MM.1S (cell line): ENCODE measurements at regions not wholly inside any gene's neighbourhood (a gene's known extent, or its start where the extent isn't known, plus 50 kb on each side); places are given as distances from the start of the nearest gene placed in this dataset.

Experiments used
- DNase-seq: peaks from one replicate; pipeline ENCODE4 v3.0.0-alpha.2; 2015
- H2AFZ ChIP-seq: fragments of 300-600 bp; sonication (generic); 2 replicates; pipeline ENCODE4 v1.6.0; 2016; ENCODE audit warnings: antibody characterized with exemption, low read length
- H3F3A ChIP-seq: fragments of 300-600 bp; sonication (generic); 2 replicates; pipeline ENCODE4 v1.6.1; 2016; ENCODE audit warnings: mild to moderate bottlenecking, antibody characterized with exemption, low read length, moderate library complexity, mixed read lengths; ENCODE audit not compliant: insufficient read depth
- H3K27ac ChIP-seq: fragments of 300-600 bp; sonication (generic); 2 replicates; pipeline ENCODE4 v1.5.1; 2016; ENCODE audit warnings: mild to moderate bottlenecking, low read length
- H3K27me3 ChIP-seq: fragments of 300-600 bp; sonication (generic); replicated peaks from 2 replicates; pipeline ENCODE4 v1.6.0; 2016; ENCODE audit warnings: low read length; ENCODE audit not compliant: insufficient read depth
- H3K36me3 ChIP-seq: fragments of 300-600 bp; sonication (generic); replicated peaks from 2 replicates; pipeline ENCODE4 v1.6.1; 2016; ENCODE audit warnings: mild to moderate bottlenecking, low read length, mixed read lengths; ENCODE audit not compliant: insufficient read depth
- H3K4me1 ChIP-seq: fragments of 300-600 bp; sonication (generic); 2 replicates; pipeline ENCODE4 v1.6.1; 2016; ENCODE audit warnings: low read length, mixed read lengths
- H3K4me2 ChIP-seq: fragments of 300-600 bp; sonication (generic); 2 replicates; pipeline ENCODE4 v1.6.0; 2016; ENCODE audit warnings: low read depth, low read length
- H3K4me3 ChIP-seq: fragments of 300-600 bp; sonication (generic); 2 replicates; pipeline ENCODE4 v1.5.1; 2016; ENCODE audit warnings: low read length, mixed read lengths
- H3K79me2 ChIP-seq: fragments of 300-600 bp; sonication (generic); 2 replicates; pipeline ENCODE4 v1.6.1; 2016; ENCODE audit warnings: mixed run types, low read length, mixed read lengths
- H3K9ac ChIP-seq: fragments of 300-600 bp; sonication (generic); 2 replicates; pipeline ENCODE4 v1.6.1; 2016; ENCODE audit warnings: low read length, mixed read lengths
- H3K9me2 ChIP-seq: fragments of 300-600 bp; sonication (generic); replicated peaks from 2 replicates; pipeline ENCODE4 v1.6.1; 2016; ENCODE audit warnings: mild to moderate bottlenecking, low read length, mixed read lengths; ENCODE audit not compliant: insufficient read depth
- H3K9me3 ChIP-seq: fragments of 300-600 bp; sonication (generic); replicated peaks from 2 replicates; pipeline ENCODE4 v1.6.1; 2016; ENCODE audit warnings: mild to moderate bottlenecking, low read length, mixed read lengths; ENCODE audit not compliant: insufficient read depth
- H4K20me1 ChIP-seq: fragments of 300-600 bp; sonication (generic); 2 replicates; pipeline ENCODE4 v1.6.1; 2016; ENCODE audit warnings: mild to moderate bottlenecking, low read length, moderate library complexity, mixed read lengths; ENCODE audit not compliant: insufficient read depth
- EZH2 ChIP-seq: fragments of 300-600 bp; sonication (generic); optimal IDR thresholded peaks from 2 replicates; pipeline ENCODE3; 2017; ENCODE audit warnings: low read depth, mild to moderate bottlenecking, antibody characterized with exemption, low read length, mixed read lengths
- EZH2phosphoT487 ChIP-seq: fragments of 300-600 bp; sonication (generic); IDR thresholded peaks from 2 replicates; pipeline ENCODE4 v1.6.1; 2018; ENCODE audit warnings: antibody characterized with exemption, low read length
- TF ChIP-seq, protein P1 (sequence below): fragments of 300-600 bp; sonication (generic); IDR thresholded peaks from 2 replicates; pipeline ENCODE4 v1.5.1; 2016; ENCODE audit warnings: antibody characterized with exemption, low read length, mixed read lengths

GRCh38 chr3:192039593-192039992 lies 578.6 kb downstream of the PYDC2 start:
- peak overlapping the region; percentile 82 for H3K27ac ChIP-seq
- H2AFZ ChIP-seq = peak overlapping the region; percentile 55
- peaks cover 55% of the 10 kb centered on the region for H3K4me1 ChIP-seq
- H3K27me3 ChIP-seq = no peaks in the 10 kb centered on the region
- no peaks in the 10 kb centered on the region for H4K20me1 ChIP-seq
- peak overlapping the region; percentile 23; the same call in 1 of the 2 replicates for H3K9ac ChIP-seq
- peaks cover 46% of the 10 kb centered on the region for H3F3A ChIP-seq
- H3K4me2 ChIP-seq = peak overlapping the region; percentile 48
- no peaks in the 10 kb centered on the region for H3K79me2 ChIP-seq
- H3K9me2 ChIP-seq = no peaks in the 10 kb centered on the region
- no peak overlapping the region for H3K4me3 ChIP-seq
- no peaks in the 10 kb centered on the region for H3K9me3 ChIP-seq
- TF ChIP-seq EZH2phosphoT487 = no peak
- TF ChIP-seq, protein P1, sequence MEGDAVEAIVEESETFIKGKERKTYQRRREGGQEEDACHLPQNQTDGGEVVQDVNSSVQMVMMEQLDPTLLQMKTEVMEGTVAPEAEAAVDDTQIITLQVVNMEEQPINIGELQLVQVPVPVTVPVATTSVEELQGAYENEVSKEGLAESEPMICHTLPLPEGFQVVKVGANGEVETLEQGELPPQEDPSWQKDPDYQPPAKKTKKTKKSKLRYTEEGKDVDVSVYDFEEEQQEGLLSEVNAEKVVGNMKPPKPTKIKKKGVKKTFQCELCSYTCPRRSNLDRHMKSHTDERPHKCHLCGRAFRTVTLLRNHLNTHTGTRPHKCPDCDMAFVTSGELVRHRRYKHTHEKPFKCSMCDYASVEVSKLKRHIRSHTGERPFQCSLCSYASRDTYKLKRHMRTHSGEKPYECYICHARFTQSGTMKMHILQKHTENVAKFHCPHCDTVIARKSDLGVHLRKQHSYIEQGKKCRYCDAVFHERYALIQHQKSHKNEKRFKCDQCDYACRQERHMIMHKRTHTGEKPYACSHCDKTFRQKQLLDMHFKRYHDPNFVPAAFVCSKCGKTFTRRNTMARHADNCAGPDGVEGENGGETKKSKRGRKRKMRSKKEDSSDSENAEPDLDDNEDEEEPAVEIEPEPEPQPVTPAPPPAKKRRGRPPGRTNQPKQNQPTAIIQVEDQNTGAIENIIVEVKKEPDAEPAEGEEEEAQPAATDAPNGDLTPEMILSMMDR = peak; percentile 16; the same call in 1 of the 2 replicates
- peak; percentile 93 for DNase-seq
- H3K36me3 ChIP-seq = no peaks in the 10 kb centered on the region

- peak overlapping the region; percentile 13; the same call in 1 of the 2 replicates for H3K4me2 ChIP-seq
- 0 out of 2 replicates have a peak overlapping the region, but pooled peaks have one; percentile 10 for H2AFZ ChIP-seq
Measured at GRCh38 chr3:192040282-192041043, 579.5 kb downstream of the PYDC2 start.

DNA sequence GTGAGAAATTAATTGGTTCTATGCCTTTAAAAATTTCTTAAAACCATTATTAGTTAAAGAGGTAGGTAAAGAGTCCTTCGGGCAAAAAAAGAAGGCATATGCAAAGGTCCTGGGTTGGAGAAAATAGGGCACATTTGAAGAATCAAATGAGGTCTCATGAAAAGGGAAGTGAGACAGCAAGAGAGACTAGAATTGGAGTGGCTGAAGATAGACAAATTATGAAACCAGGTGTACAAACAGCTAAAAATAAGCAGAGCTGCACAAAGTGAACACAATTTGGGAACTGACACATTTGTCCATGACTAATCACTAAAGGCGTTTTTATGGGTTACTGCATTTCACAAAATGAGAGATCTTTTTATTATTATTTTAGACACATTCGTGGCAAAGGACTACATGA lies 581.2 kb downstream of the PYDC2 start:
- H3K4me3 ChIP-seq = peak overlapping the region; percentile 1; the same call in 1 of the 2 replicates
- peaks cover 55% of the 10 kb centered on the region for H3K4me1 ChIP-seq
- peak overlapping the region; percentile 37; the same call in 1 of the 2 replicates for H3K9ac ChIP-seq
- H3K27ac ChIP-seq = peak overlapping the region; percentile 82
- H3F3A ChIP-seq = peaks cover 46% of the 10 kb centered on the region
- H3K9me2 ChIP-seq = no peaks in the 10 kb centered on the region
- no peaks in the 10 kb centered on the region for H3K36me3 ChIP-seq
- H3K27me3 ChIP-seq = no peaks in the 10 kb centered on the region
- H3K4me2 ChIP-seq = peak overlapping the region; percentile 54
- no peaks in the 10 kb centered on the region for H3K9me3 ChIP-seq
- TF ChIP-seq, protein P1 = no peak
- TF ChIP-seq EZH2phosphoT487 (no peak), EZH2 (no peak)
- no peaks in the 10 kb centered on the region for H3K79me2 ChIP-seq
- H4K20me1 ChIP-seq = no peaks in the 10 kb centered on the region
- peak overlapping the region; percentile 56 for H2AFZ ChIP-seq
- DNase-seq = peak; percentile 88

More at GRCh38 chr3:192040282-192041043, 579.5 kb downstream of the PYDC2 start:
- no peaks in the 10 kb centered on the region for H4K20me1 ChIP-seq
- peaks cover 55% of the 10 kb centered on the region for H3K4me1 ChIP-seq
- H3K4me3 ChIP-seq = no peak overlapping the region
- TF ChIP-seq, protein P1 = no peak
- H3K36me3 ChIP-seq = no peaks in the 10 kb centered on the region
- no peaks in the 10 kb centered on the region for H3K9me3 ChIP-seq
- no peak for DNase-seq
- peak overlapping the region; percentile 82; the same call in 1 of the 2 replicates for H3K27ac ChIP-seq
- no peaks in the 10 kb centered on the region for H3K27me3 ChIP-seq
- no peaks in the 10 kb centered on the region for H3K9me2 ChIP-seq
- no peak overlapping the region for H3K9ac ChIP-seq
- H3F3A ChIP-seq = peaks cover 46% of the 10 kb centered on the region
- no peaks in the 10 kb centered on the region for H3K79me2 ChIP-seq
